Breast epithelium (tissue), 3 donors: ENCODE measurements at regions not wholly inside any gene's neighbourhood (a gene's known extent, or its start where the extent isn't known, plus 50 kb on each side); places are given as distances from the start of the nearest gene placed in this dataset.

Experiments used
- CTCF ChIP-seq, 3 donors: fragments of 450-650 bp; IDR thresholded peaks; one replicate each; pipeline ENCODE4 v1.5.1; 2016 to 2017; ENCODE audit warnings: antibody characterized with exemption in 3 of 3, mild to moderate bottlenecking in 3 of 3, moderate library complexity in 3 of 3
- POLR2AphosphoS5 ChIP-seq, 3 donors: sonication (generic); formaldehyde crosslinking; IDR thresholded peaks; one replicate each; pipeline ENCODE4 v1.6.1; 2017; ENCODE audit warnings: antibody characterized with exemption in 3 of 3

DNA sequence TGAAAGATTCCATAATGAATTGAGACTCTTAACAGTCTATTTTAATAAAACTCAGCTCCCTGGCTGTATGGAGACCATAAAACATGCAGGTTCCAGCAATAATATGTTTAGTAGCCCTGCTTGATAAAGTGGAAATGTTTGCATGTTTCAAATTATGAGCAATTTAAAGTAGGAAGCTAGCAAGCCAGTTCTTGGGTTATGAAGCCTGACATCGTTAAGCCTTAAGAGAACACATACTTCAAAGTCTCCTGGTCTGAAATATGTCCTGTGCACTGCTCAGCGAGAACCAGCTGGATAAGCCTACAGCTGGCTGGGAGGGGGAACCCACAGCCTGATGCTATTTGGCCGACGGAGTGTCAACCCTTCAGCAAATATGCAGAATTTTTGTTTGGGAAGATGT lies 140.3 kb downstream of the SALL1 start:
- no peak for TF ChIP-seq POLR2AphosphoS5 (IDR thresholded peaks at IDR 0.05)
- no peak for TF ChIP-seq CTCF (IDR thresholded peaks at IDR 0.05)
